Left ventricle myocardium inferior (tissue), 1 donor: ENCODE measurements at regions not wholly inside any gene's neighbourhood (a gene's known extent, or its start where the extent isn't known, plus 50 kb on each side); places are given as distances from the start of the nearest gene placed in this dataset.

ENCODE experiments used
- DNase-seq: peaks from one replicate; pipeline ENCODE4 v3.0.0-alpha.2; 2020
- H3K27ac ChIP-seq: fragments of 200-600 bp; replicated peaks from 2 replicates; pipeline ENCODE4 v1.8.0; 2021
- H3K27me3 ChIP-seq: fragments of 200-600 bp; 2 replicates; pipeline ENCODE4 v1.8.0; 2021; ENCODE audit warnings: low read depth
- H3K36me3 ChIP-seq: fragments of 200-600 bp; 2 replicates; pipeline ENCODE4 v1.8.0; 2021
- H3K4me1 ChIP-seq: fragments of 200-600 bp; 2 replicates; pipeline ENCODE4 v1.8.0; 2021
- H3K4me3 ChIP-seq: fragments of 200-600 bp; 2 replicates; pipeline ENCODE4 v1.8.0; 2021; ENCODE audit warnings: mild to moderate bottlenecking, moderate library complexity
- H3K9me3 ChIP-seq: fragments of 200-600 bp; replicated peaks from 2 replicates; pipeline ENCODE4 v1.8.0; 2021
- CTCF ChIP-seq: fragments of 200-600 bp; IDR thresholded peaks from 2 replicates; pipeline ENCODE4 v1.8.0; 2021; ENCODE audit warnings: antibody characterized with exemption, mild to moderate bottlenecking, borderline replicate concordance
- intact Hi-C: fragments of 100-400 bp; cut with micrococcal nuclease; formaldehyde crosslinking; loops from one replicate; pipeline ENCODE4 v1.11.0; 2022
- donor health status: DM: no; HTN: yes; CAD: no; lungs with severe emphysema.

GRCh38 chr2:18172607-18173006, 294.1 kb downstream of the KCNS3 start:
- intact Hi-C loops, result loop anchor here (10.0 kb wide), 1 partner anchor 318 kb away; no protein-coding TSS in a partner anchor
- no peak overlapping the region for H3K4me3 ChIP-seq
- no peak for TF ChIP-seq CTCF
- H3K9me3 ChIP-seq, result no peaks in the 10 kb centered on the region
- peaks cover 8% of the 10 kb centered on the region for H3K27me3 ChIP-seq
- H3K4me1 ChIP-seq, result no peaks in the 10 kb centered on the region
- no peak overlapping the region for H3K27ac ChIP-seq
- no peak for DNase-seq
- H3K36me3 ChIP-seq, result no peaks in the 10 kb centered on the region

- no peak for DNase-seq
- Histone ChIP-seq H3K27me3 (peaks cover 8% of the 10 kb centered on the region), H3K4me1 (no peaks in the 10 kb centered on the region), H3K36me3 (no peaks in the 10 kb centered on the region), H3K27ac (no peak overlapping the region), H3K9me3 (no peaks in the 10 kb centered on the region), H3K4me3 (no peak overlapping the region)
- intact Hi-C loops, result loop anchor here (10.0 kb wide), 1 partner anchor 317 kb away; no protein-coding TSS in a partner anchor
- no peak for TF ChIP-seq CTCF
These were observed 293.0 kb downstream of the KCNS3 start for GRCh38 chr2:18171191-18172139.

- H3K27ac ChIP-seq, result no peak overlapping the region
- peaks cover 8% of the 10 kb centered on the region for H3K27me3 ChIP-seq
- no peak for TF ChIP-seq CTCF
- no peak overlapping the region for H3K4me3 ChIP-seq
- no peaks in the 10 kb centered on the region for H3K36me3 ChIP-seq
- intact Hi-C loops, result loop anchor here (10.0 kb wide), 1 partner anchor 316 kb away; no protein-coding TSS in a partner anchor
- no peaks in the 10 kb centered on the region for H3K9me3 ChIP-seq
- no peaks in the 10 kb centered on the region for H3K4me1 ChIP-seq
- no peak for DNase-seq
These were observed 292.2 kb downstream of the KCNS3 start for GRCh38 chr2:18170642-18171041.

GRCh38 chr2:18169893-18170175, 291.4 kb downstream of the KCNS3 start:
- Histone ChIP-seq H3K27ac (no peak overlapping the region), H3K9me3 (no peaks in the 10 kb centered on the region), H3K4me1 (no peaks in the 10 kb centered on the region), H3K4me3 (no peak overlapping the region), H3K36me3 (no peaks in the 10 kb centered on the region), H3K27me3 (peaks cover 8% of the 10 kb centered on the region)
- no peak for TF ChIP-seq CTCF
- no peak for DNase-seq
- intact Hi-C loops, result loop anchor here (10.0 kb wide), 1 partner anchor 315 kb away; no protein-coding TSS in a partner anchor

GRCh38 chr2:18169121-18169892, 290.8 kb downstream of the KCNS3 start:
- Histone ChIP-seq H3K36me3 (no peaks in the 10 kb centered on the region), H3K4me1 (no peaks in the 10 kb centered on the region), H3K9me3 (no peaks in the 10 kb centered on the region), H3K27me3 (peaks cover 8% of the 10 kb centered on the region), H3K4me3 (no peak overlapping the region), H3K27ac (no peak overlapping the region)
- no peak for DNase-seq
- intact Hi-C loops, result no loop called here
- no peak for TF ChIP-seq CTCF
